GM21515 (cell line): ENCODE measurements at regions not wholly inside any gene's neighbourhood (a gene's known extent, or its start where the extent isn't known, plus 50 kb on each side); places are given as distances from the start of the nearest gene placed in this dataset.

Experiments used
- ATAC-seq: cut with Tn5 transposase; IDR thresholded peaks from one replicate; pipeline ENCODE4 v1.9.1; 2021; ENCODE audit not compliant: unreplicated experiment

GRCh38 chr4:156503119-156503518, 468.5 kb downstream of the PDGFC start:
- no peak for ATAC-seq

- no peak for ATAC-seq
Observed at GRCh38 chr4:156501962-156502361, 469.6 kb downstream of the PDGFC start.

DNA sequence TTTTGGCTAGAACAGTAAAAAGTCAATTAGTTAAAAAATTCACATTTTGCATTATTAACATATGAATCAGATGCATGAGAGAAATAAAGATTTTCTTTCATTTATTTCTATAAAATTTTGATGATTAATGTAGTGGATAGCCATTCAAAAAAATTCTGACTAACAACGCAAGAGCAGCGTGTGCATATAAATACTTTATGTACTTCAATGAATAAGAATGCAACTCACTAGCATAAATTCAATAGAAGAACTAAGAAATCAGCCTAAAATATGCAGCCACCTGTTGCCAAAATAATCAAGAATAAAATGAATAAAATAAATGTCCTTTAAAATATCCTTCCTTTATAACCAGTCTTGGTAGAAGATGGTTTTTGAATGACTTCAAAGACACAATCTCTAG, 471.9 kb downstream of the PDGFC start:
- no peak for ATAC-seq

DNA sequence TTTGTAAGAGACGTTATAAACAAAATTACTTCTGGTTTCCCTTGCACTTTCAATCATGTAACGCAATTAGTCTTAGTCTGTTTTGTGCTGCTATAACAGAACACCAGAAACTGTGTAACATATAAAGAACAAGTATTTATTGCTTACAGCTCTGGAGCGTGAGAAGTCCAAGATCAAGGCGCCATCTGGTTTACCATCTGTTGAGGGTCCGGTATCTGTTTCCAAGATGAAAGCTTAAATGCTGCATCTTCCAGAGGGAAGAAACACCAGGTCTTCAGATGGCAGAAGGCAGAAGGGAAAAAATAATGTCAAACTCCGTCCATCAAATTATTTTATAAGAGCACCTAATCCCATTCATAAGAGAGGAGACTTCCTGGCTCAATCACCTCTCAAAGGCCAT, 474.1 kb downstream of the PDGFC start:
- ATAC-seq: no peak

DNA sequence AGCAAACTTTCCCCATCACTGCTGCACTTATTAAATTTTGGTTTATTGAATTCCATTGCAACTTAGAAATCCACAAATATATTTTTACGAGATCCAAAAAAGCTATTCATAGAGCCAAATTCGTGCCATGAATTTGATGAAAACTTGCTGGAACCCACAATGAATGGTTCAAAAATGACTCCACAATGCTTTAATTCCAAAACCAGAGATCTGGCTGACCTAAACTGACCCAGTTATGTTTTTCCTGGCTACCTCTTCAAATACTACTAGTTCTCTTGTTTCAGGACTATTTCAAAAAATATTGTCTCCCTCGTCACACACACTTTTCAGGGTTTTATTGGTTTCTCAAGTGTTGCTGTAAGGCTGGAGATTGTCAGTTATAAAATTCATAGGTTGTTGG, 474.8 kb downstream of the PDGFC start:
- ATAC-seq: no peak

DNA sequence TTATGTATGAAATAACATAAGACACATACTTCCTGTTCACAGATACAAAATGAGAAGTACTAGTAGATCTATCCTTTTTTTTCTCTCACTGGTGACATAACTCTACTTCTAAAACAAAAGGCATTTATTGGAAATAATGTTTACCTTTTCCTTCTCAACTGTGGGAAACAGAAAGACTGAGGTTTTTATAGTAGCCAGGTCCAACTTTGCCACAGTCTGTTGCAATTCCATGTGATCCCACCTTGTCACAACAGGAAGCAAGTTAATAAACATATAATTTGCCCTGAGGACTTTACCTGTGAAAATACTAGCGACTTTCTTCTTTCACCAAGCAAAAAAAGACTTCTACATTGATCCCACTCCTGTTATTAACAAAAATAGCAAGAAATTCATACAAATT, 475.8 kb downstream of the PDGFC start:
- no peak for ATAC-seq

- no peak for ATAC-seq
Observed at GRCh38 chr4:156495091-156495490, 476.5 kb downstream of the PDGFC start.

- ATAC-seq: no peak
Observed at GRCh38 chr4:156493858-156494257, 477.7 kb downstream of the PDGFC start.

DNA sequence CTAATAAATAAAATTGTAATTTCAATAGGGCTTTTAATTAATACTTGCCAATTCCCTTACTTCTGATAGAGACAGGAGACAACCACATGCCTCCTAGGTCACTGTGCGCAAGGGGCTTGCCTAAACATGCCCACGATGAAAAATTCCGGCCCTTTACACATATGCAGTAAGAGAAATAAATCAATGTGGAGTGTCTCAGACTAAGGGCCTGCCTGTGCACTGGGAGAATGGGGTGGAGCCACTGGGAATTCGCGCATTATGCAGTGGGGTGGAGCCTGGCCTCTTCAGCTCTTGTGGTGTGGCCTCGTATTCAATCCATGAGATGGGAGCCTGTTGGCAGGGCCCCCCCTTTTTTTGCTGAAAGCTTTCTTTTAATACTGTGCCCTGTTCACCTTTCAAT, 484.5 kb downstream of the PDGFC start:
- ATAC-seq: no peak

DNA sequence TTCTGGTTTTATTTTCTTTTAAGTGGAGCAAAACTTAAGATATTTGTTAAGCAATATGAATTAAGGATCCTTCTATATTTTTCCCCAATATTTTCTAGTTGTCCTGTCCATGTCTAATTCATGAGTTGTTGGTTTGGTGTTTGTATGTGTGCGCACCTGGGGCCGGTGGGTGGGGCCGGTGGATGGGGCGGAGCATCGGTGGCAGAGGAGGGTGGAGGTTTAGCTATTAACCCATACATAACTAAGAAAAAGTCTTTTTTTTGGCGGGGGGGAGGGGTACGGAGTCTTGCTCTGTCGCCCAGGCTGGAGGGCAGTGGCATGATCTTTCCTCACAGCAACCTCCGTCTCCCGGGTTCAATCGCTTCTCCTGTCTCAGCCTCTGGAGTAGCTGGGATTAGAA, 489.8 kb downstream of the PDGFC start:
- ATAC-seq: no peak

GRCh38 chr4:156477636-156478035, 494.0 kb downstream of the PDGFC start:
- ATAC-seq: no peak

- no peak for ATAC-seq
Observed at GRCh38 chr4:156476359-156476758, 495.2 kb downstream of the PDGFC start.

GRCh38 chr4:156475322-156475721, 496.3 kb downstream of the PDGFC start:
- no peak for ATAC-seq

GRCh38 chr4:156473151-156473550, 498.4 kb downstream of the PDGFC start:
- no peak for ATAC-seq

DNA sequence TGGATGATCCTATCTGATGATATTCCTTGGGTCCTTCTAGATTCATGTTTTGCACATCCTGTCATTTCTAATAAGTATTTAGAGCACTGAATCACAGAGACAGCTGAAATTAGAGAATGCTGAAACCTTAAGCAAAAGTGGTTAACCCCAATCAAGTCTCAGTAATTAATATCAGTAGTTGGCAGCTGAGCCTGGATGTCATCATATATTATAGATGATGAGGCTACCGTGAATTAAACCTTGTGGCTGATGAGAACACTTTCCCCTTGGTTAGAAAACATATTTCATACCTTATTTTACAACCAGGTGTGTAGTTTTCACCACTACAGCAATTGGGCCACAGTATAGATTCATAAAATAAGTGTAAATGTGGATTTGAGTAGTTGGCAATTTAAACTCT, 499.0 kb downstream of the PDGFC start:
- ATAC-seq: no peak

DNA sequence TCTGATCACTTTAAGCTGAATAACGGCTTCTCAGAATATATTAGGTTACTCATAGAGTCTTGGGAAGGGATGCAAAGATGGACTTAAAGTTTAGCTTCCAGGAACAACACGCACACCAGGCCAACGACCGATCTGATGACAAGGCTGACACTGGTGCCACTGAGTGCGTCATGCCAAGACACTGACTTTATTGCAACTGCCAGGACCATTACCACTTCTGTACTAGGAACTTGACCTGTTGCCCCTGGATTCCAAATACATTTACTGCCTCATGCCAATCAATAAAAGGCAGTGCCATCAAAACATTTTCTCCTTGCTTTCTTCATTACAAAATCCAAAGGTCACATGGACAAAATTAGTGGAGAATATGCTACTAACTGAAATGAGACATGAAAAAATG, 505.9 kb upstream of the CTSO start:
- ATAC-seq: no peak

DNA sequence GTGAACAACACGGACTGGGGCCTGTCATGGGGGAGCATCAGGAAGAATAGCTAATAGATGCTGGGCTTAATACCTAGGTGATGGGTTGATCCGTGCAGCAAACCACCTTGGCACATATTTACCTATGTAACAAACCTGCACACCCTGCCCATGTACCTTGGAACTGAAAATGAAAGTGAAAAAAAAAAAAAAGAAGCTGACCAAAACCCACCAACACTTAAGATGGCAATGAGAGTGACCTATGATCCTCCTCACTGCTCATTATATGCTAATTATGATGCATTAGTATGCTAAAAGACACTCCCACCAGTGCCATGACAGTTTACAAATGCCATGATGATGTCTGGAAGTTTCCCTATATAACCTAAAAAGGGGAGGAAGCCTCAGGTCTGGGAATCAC, 503.2 kb upstream of the CTSO start:
- ATAC-seq: no peak

GRCh38 chr4:156443488-156443887, 489.8 kb upstream of the CTSO start:
- no peak for ATAC-seq

GRCh38 chr4:156442912-156443311, 489.2 kb upstream of the CTSO start:
- ATAC-seq: no peak

DNA sequence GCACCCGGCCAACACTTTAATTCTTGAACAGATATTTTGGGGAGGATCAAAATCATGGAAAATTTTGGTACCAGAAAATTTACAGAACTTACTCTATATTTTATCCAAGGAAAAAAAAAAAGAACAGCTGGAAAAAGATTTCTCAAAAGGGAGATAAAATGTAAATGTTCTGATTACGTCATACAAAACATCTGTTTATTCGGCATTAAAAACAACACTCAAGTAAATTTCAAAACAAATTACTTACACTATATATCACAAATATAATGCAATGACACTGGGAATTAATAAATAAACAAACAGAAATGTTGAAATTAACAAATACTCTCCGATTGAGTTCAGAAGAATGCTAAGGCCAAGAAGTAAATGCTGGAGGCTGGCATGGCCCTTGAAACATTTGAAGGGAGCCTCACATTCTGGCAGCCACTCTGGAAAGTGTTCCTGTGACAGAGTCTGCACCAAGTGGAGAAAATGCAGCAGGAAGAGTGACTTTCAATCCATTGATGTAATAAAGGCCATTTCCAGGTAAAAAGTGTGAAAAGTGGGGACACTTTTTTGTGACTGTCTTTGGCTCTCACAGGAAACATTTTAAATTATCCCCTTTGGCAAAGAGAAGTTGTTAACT, 486.0 kb upstream of the CTSO start:
- no peak for ATAC-seq

- ATAC-seq: no peak
Observed at GRCh38 chr4:156437666-156438065, 484.0 kb upstream of the CTSO start.

- no peak for ATAC-seq
Observed at GRCh38 chr4:156422576-156422975, 468.9 kb upstream of the CTSO start.

DNA sequence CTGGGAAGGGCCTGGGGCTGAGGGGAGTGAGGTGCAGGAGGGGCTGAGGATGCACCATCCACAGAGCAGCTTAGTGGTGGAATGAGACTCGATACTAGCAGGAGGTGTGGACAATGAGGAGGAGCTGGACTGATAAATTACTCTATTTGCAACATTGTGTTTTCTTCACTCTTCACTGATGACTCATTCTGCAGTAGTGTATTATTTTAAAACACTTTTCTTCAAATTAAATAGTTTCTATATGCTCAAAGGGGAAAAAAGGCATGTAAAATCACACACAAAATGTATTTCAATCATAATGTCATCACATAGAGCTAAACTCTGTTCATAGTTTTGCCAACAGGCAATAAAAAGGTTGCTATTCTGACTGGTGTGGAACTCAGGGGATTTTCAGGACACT, 467.0 kb upstream of the CTSO start:
- ATAC-seq: no peak
